Right lobe of liver (tissue), 6 donors: ENCODE measurements at regions not wholly inside any gene's neighbourhood (a gene's known extent, or its start where the extent isn't known, plus 50 kb on each side); places are given as distances from the start of the nearest gene placed in this dataset.
"Not testable (repeated sequence)": the region's sequence is repeated elsewhere in the genome, so short reads cannot be mapped to it uniquely, and the experiment has no call there.

Experiments
- ATAC-seq, 4 donors: fragments of 200-7000 bp; cut with Tn5 transposase; one replicate each; pipeline ENCODE4 v1.9.1; 2020; ENCODE audit warnings: mild to moderate bottlenecking in 4 of 4, moderate library complexity in 4 of 4
- DNase-seq, 3 donors: peaks; one replicate each; pipeline ENCODE4 v3.0.0-alpha.2; 2020
- H3K27ac ChIP-seq, 3 donors: fragments of 200-600 bp; one replicate each; pipeline ENCODE4 v1.8.0; 2022
- H3K27me3 ChIP-seq, 2 donors: fragments of 200-600 bp; one replicate each; pipeline ENCODE4 v1.8.0; 2022
- H3K36me3 ChIP-seq, 4 donors: fragments of 200-600 bp; sonication (generic) in 1 of 4; one replicate each; pipeline versions ENCODE4 v1.5.1 to v1.8.0; 2017 to 2022; ENCODE audit warnings: control low read depth in 1 of 4
- H3K4me1 ChIP-seq, 4 donors: fragments of 200-600 bp; sonication (generic) in 1 of 4; one replicate each; pipeline versions ENCODE4 v1.5.1 to v1.8.0; 2017 to 2022; ENCODE audit warnings: control low read depth in 1 of 4
- H3K4me3 ChIP-seq, 3 donors: fragments of 200-600 bp; one replicate each; pipeline ENCODE4 v1.8.0; 2022
- H3K9me3 ChIP-seq, 4 donors: fragments of 200-600 bp; sonication (generic) in 1 of 4; one replicate each; pipeline versions ENCODE4 v1.5.1 to v1.8.0; 2017 to 2022; ENCODE audit warnings: control low read depth in 1 of 4
- CTCF ChIP-seq, 4 donors: fragments of 200-600 bp in 3 of 4; fragments of 450-650 bp in 1 of 4; IDR thresholded peaks; one replicate each; pipeline versions ENCODE4 v1.5.1 to v1.8.0; 2016 to 2022; ENCODE audit warnings: antibody characterized with exemption in 4 of 4, mild to moderate bottlenecking in 2 of 4
- POLR2A ChIP-seq: fragments of 450-650 bp; IDR thresholded peaks from one replicate; pipeline ENCODE4 v1.6.1; 2017; ENCODE audit warnings: antibody characterized with exemption, mild to moderate bottlenecking
- WGBS: methylation state at CpG from one replicate; pipeline ENCODE4 v1.1.6; 2018; ENCODE audit warnings: low coverage, low lambda C conversion rate; ENCODE audit not compliant: insufficient coverage; ENCODE audit errors: missing lambda C conversion rate; 5-methylcytosine and 5-hydroxymethylcytosine counted together
- intact Hi-C, 2 donors: fragments of 100-400 bp; cut with DNase I; formaldehyde crosslinking; loops; one replicate each; pipeline versions ENCODE4 v1.11.2 to v1.14.1; 2022
- donor health status: DM: no; HTN: yes; CAD: no.
- donor health status: DM: no; HTN: no; CAD: no.
- donor health status: DM: no; HTN: no; CAD: no.
- donor health status: DM: no; HTN: yes; CAD: no.
- donor health status: DM: no; HTN: yes; CAD: no.

GRCh38 chr5:58312299-58312698 lies 147.6 kb downstream of the PLK2 start:
- WGBS, result 78% methylated on average over 5 of the region's 5 CpGs
- ATAC-seq, result no peak
- Histone ChIP-seq H3K27ac (no peak overlapping the region), H3K4me1 (no peaks in the 10 kb centered on the region), H3K36me3 (no peaks in the 10 kb centered on the region), H3K4me3 (no peak overlapping the region), H3K9me3 (no peaks in the 10 kb centered on the region), H3K27me3 (no peaks in the 10 kb centered on the region)
- DNase-seq, result no peak
- intact Hi-C loops, result no loop called here
- TF ChIP-seq CTCF (IDR thresholded peaks at IDR 0.05) (no peak), POLR2A (no peak)

DNA sequence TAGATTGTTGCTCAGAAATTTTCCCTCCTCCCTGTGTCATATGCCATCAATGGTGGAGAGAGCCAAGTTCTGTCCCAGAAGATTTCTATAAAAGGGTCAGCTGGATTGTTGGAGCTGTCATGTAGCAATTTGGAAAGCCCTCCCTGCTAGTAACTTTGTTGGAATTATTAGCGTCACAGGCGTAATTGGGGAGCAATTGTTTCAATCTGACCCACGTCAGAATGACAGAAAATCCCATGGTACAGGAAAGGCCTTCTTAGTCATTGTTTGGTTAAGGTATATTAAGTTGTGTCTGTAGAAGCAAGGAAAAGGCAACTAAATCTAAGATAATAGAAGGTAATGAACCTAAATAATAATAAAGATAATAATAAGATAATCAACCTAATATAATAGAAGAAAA lies 148.4 kb downstream of the PLK2 start:
- Histone ChIP-seq H3K9me3 (no peaks in the 10 kb centered on the region), H3K4me1 (no peaks in the 10 kb centered on the region), H3K27ac (no peak overlapping the region), H3K27me3 (no peaks in the 10 kb centered on the region), H3K36me3 (no peaks in the 10 kb centered on the region), H3K4me3 (no peak overlapping the region)
- intact Hi-C loops, result no loop called here
- ATAC-seq, result no peak
- 90% methylated on average over 3 of the region's 3 CpGs for WGBS
- DNase-seq, result no peak
- TF ChIP-seq CTCF (IDR thresholded peaks at IDR 0.05) (no peak), POLR2A (no peak)

DNA sequence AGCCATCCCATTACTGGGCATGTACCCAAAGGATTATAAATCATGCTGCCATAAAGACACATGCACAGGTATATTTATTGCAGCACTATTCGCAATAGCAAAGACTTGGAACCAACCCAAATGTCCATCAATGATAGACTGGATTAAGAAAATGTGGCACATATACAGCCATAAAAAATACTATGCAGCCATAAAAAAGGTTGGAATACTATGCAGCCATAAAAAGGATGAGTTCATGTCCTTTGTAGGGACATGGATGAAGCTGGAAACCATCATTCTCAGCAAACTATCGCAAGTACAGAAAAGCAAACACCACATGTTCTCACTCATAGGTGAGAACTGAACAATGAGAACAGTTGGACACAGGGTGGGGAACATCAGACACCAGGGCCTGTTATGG lies 151.5 kb downstream of the PLK2 start:
- ATAC-seq, H3K4me1 ChIP-seq, H3K4me3 ChIP-seq, H3K36me3 ChIP-seq, H3K27ac ChIP-seq, DNase-seq, H3K9me3 ChIP-seq, intact Hi-C loops, H3K27me3 ChIP-seq: not testable (repeated sequence)
- 94% methylated on average over 2 of the region's 2 CpGs for WGBS

- Histone ChIP-seq H3K36me3 (no peaks in the 10 kb centered on the region), H3K27me3 (no peaks in the 10 kb centered on the region), H3K9me3 (no peaks in the 10 kb centered on the region), H3K27ac (no peak overlapping the region), H3K4me3 (no peak overlapping the region), H3K4me1 (no peaks in the 10 kb centered on the region)
- WGBS, result 69% methylated on average over 2 of the region's 2 CpGs
- DNase-seq (no peak), ATAC-seq (no peak)
- intact Hi-C loops, result no loop called here
- TF ChIP-seq POLR2A (no peak), CTCF (IDR thresholded peaks at IDR 0.05) (no peak)
Observed at GRCh38 chr5:58300346-58300895, 159.5 kb downstream of the PLK2 start.

- intact Hi-C loops, result no loop called here
- Histone ChIP-seq H3K4me3 (no peak overlapping the region), H3K27ac (no peak overlapping the region), H3K27me3 (no peaks in the 10 kb centered on the region), H3K4me1 (no peaks in the 10 kb centered on the region), H3K9me3 (no peaks in the 10 kb centered on the region), H3K36me3 (no peaks in the 10 kb centered on the region)
- DNase-seq, result no peak
- no peak for ATAC-seq
- TF ChIP-seq POLR2A (no peak), CTCF (IDR thresholded peaks at IDR 0.05) (no peak)
Observed at GRCh38 chr5:58299256-58299655, 160.6 kb downstream of the PLK2 start.
